Mononuclear cell (primary cell): ENCODE measurements at regions not wholly inside any gene's neighbourhood (a gene's known extent, or its start where the extent isn't known, plus 50 kb on each side); places are given as distances from the start of the nearest gene placed in this dataset.
"Not testable (repeated sequence)": the region's sequence is repeated elsewhere in the genome, so short reads cannot be mapped to it uniquely, and the experiment has no call there.

Experiments used
- H3K27me3 ChIP-seq: 2 replicates; pipeline ENCODE4 v1.6.0; 2011; ENCODE audit warnings: low read length, control low read depth; ENCODE audit not compliant: insufficient read depth
- H3K4me1 ChIP-seq: 2 replicates; pipeline ENCODE4 v1.5.1; 2011; ENCODE audit warnings: mild to moderate bottlenecking, low read length, control low read depth; ENCODE audit not compliant: insufficient read depth
- H3K4me3 ChIP-seq: 2 replicates; pipeline ENCODE4 v1.5.1; 2011; ENCODE audit warnings: mild to moderate bottlenecking, low read length, moderate library complexity
- H3K9me3 ChIP-seq: 2 replicates; pipeline ENCODE4 v1.5.1; 2011; ENCODE audit warnings: low read depth, mild to moderate bottlenecking, control low read depth, low read length

GRCh38 chr21:27793901-27794300 is 827.0 kb upstream of the ADAMTS5 start:
- Histone ChIP-seq H3K4me3 (no peak overlapping the region), H3K4me1 (no peaks in the 10 kb centered on the region), H3K9me3 (no peaks in the 10 kb centered on the region), H3K27me3 (no peaks in the 10 kb centered on the region)

GRCh38 chr21:27787046-27787445 is 820.2 kb upstream of the ADAMTS5 start:
- Histone ChIP-seq H3K27me3 (no peaks in the 10 kb centered on the region), H3K9me3 (no peaks in the 10 kb centered on the region), H3K4me3 (no peak overlapping the region), H3K4me1 (no peaks in the 10 kb centered on the region)

- Histone ChIP-seq H3K4me1 (no peaks in the 10 kb centered on the region), H3K9me3 (no peaks in the 10 kb centered on the region), H3K4me3 (no peak overlapping the region), H3K27me3 (no peaks in the 10 kb centered on the region)
Observed at GRCh38 chr21:27779606-27780005, 812.7 kb upstream of the ADAMTS5 start.

GRCh38 chr21:27776925-27777553 is 810.2 kb upstream of the ADAMTS5 start:
- no peak overlapping the region for H3K4me3 ChIP-seq
- H3K27me3 ChIP-seq, result no peaks in the 10 kb centered on the region
- no peaks in the 10 kb centered on the region for H3K4me1 ChIP-seq
- no peaks in the 10 kb centered on the region for H3K9me3 ChIP-seq

- no peaks in the 10 kb centered on the region for H3K4me1 ChIP-seq
- H3K27me3 ChIP-seq, result no peaks in the 10 kb centered on the region
- H3K9me3 ChIP-seq, result no peaks in the 10 kb centered on the region
- no peak overlapping the region for H3K4me3 ChIP-seq
Observed at GRCh38 chr21:27772816-27773215, 805.9 kb upstream of the ADAMTS5 start.

GRCh38 chr21:27771938-27772483 is 805.1 kb upstream of the ADAMTS5 start:
- Histone ChIP-seq H3K27me3 (no peaks in the 10 kb centered on the region), H3K4me3 (no peak overlapping the region), H3K9me3 (no peaks in the 10 kb centered on the region), H3K4me1 (no peaks in the 10 kb centered on the region)

- no peaks in the 10 kb centered on the region for H3K27me3 ChIP-seq
- no peaks in the 10 kb centered on the region for H3K4me1 ChIP-seq
- no peak overlapping the region for H3K4me3 ChIP-seq
- no peaks in the 10 kb centered on the region for H3K9me3 ChIP-seq
Observed at GRCh38 chr21:27769763-27770162, 802.9 kb upstream of the ADAMTS5 start.

- H3K4me3 ChIP-seq, H3K27me3 ChIP-seq, H3K4me1 ChIP-seq, H3K9me3 ChIP-seq: not testable (repeated sequence)
Observed at GRCh38 chr21:27768046-27768637, 801.3 kb upstream of the ADAMTS5 start.

- Histone ChIP-seq H3K27me3 (no peaks in the 10 kb centered on the region), H3K4me3 (no peak overlapping the region), H3K9me3 (peaks cover 7% of the 10 kb centered on the region), H3K4me1 (no peaks in the 10 kb centered on the region)
Observed at GRCh38 chr21:27764056-27764455, 797.2 kb upstream of the ADAMTS5 start.

- Histone ChIP-seq H3K4me1 (no peaks in the 10 kb centered on the region), H3K4me3 (no peak overlapping the region), H3K27me3 (no peaks in the 10 kb centered on the region), H3K9me3 (peaks cover 7% of the 10 kb centered on the region)
Observed at GRCh38 chr21:27761623-27762022, 794.7 kb upstream of the ADAMTS5 start.

- H3K4me3 ChIP-seq, result no peak overlapping the region
- H3K27me3 ChIP-seq, result no peaks in the 10 kb centered on the region
- H3K9me3 ChIP-seq, result peaks cover 7% of the 10 kb centered on the region
- no peaks in the 10 kb centered on the region for H3K4me1 ChIP-seq
Observed at GRCh38 chr21:27759820-27760219, 792.9 kb upstream of the ADAMTS5 start.

GRCh38 chr21:27759091-27759659 is 792.3 kb upstream of the ADAMTS5 start:
- Histone ChIP-seq H3K27me3 (no peaks in the 10 kb centered on the region), H3K4me1 (no peaks in the 10 kb centered on the region), H3K4me3 (no peak overlapping the region), H3K9me3 (peaks cover 7% of the 10 kb centered on the region)

GRCh38 chr21:27756191-27756590 is 789.3 kb upstream of the ADAMTS5 start:
- no peaks in the 10 kb centered on the region for H3K27me3 ChIP-seq

GRCh38 chr21:27743971-27744564 is 777.2 kb upstream of the ADAMTS5 start:
- Histone ChIP-seq H3K27me3 (no peaks in the 10 kb centered on the region), H3K4me3 (no peak overlapping the region), H3K4me1 (no peaks in the 10 kb centered on the region), H3K9me3 (peaks cover 5% of the 10 kb centered on the region)

More at GRCh38 chr21:27756191-27756590, 789.3 kb upstream of the ADAMTS5 start:
- no peaks in the 10 kb centered on the region for H3K4me1 ChIP-seq
- H3K9me3 ChIP-seq, result no peaks in the 10 kb centered on the region
- no peak overlapping the region for H3K4me3 ChIP-seq

GRCh38 chr21:27741736-27742135 is 774.8 kb upstream of the ADAMTS5 start:
- peaks cover 5% of the 10 kb centered on the region for H3K9me3 ChIP-seq
- H3K4me3 ChIP-seq, result no peak overlapping the region
- H3K4me1 ChIP-seq, result no peaks in the 10 kb centered on the region
- H3K27me3 ChIP-seq, result no peaks in the 10 kb centered on the region
